ENCODE measurements at regions not wholly inside any gene's neighbourhood (a gene's known extent, or its start where the extent isn't known, plus 50 kb on each side); places are given as distances from the start of the nearest gene placed in this dataset.

DNA sequence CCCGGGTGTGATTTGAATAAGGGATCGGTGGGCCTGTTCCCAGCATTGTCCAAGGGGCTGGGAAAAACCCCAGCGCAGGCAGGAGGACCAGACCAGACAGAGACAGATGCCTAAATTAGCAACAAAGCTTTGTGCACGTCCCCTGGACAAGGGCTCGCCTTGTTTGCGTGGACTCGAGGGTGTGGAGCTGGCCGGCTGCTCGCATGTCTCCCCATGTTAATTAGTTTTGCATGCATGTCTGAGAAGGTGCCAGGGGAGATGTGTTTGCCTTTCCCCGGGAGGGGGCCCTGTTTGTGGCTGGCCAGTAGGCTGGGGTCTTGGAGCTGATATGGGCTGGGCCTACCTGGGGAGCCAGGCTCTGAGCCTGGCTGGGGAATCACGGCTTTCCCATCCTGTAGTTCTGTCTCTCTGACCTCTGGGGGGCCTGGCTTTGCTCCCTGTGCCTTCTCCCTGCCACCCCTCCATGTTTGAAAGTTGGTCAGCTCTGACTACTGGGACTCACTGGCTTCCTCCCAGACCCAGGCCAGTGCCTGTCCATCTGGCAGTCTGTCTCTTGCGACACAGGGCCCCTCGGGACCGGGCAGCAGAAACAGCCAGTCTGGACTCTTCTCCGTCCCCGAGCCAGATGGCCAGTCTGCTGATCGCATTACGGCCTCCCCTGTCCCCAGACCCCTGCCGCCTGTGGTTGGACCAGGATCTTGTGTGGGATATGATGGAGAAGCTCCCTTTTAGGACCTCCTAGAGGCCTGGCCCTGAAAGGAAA lies 55.4 kb upstream of the POLG start:
- no peak overlapping the region for H3K27ac ChIP-seq (ENCODE audit: low read depth in 1 of 2, low read length in 1 of 2)
- no peaks in the 10 kb centered on the region for H3K36me3 ChIP-seq (ENCODE audit: control insufficient read depth in 4 of 4, insufficient read depth in 4 of 4, low read length in 4 of 4)
- ATAC-seq (ENCODE audit: insufficient read depth, low FRiP score) (no peak), DNase-seq (no peak)
- no peak overlapping the region for H3K9ac ChIP-seq (ENCODE audit: insufficient read depth in 1 of 2, low read length in 2 of 2)
- H3K4me3 ChIP-seq, result no peak overlapping the region
- H3K4me1 ChIP-seq (ENCODE audit: control insufficient read depth in 5 of 5, insufficient read depth in 5 of 5, low read length in 5 of 5), result no peaks in the 10 kb centered on the region
- WGBS, 2 donors, result 73 to 74% methylated on average over 19 of the region's 19 CpGs
- TF ChIP-seq, protein P1, sequence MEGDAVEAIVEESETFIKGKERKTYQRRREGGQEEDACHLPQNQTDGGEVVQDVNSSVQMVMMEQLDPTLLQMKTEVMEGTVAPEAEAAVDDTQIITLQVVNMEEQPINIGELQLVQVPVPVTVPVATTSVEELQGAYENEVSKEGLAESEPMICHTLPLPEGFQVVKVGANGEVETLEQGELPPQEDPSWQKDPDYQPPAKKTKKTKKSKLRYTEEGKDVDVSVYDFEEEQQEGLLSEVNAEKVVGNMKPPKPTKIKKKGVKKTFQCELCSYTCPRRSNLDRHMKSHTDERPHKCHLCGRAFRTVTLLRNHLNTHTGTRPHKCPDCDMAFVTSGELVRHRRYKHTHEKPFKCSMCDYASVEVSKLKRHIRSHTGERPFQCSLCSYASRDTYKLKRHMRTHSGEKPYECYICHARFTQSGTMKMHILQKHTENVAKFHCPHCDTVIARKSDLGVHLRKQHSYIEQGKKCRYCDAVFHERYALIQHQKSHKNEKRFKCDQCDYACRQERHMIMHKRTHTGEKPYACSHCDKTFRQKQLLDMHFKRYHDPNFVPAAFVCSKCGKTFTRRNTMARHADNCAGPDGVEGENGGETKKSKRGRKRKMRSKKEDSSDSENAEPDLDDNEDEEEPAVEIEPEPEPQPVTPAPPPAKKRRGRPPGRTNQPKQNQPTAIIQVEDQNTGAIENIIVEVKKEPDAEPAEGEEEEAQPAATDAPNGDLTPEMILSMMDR (IDR thresholded peaks at IDR 0.05; ENCODE audit: control extremely low read depth, extremely low read depth), result no peak
- H3K27me3 ChIP-seq (ENCODE audit: control insufficient read depth in 3 of 3, insufficient read depth in 3 of 3, low read length in 2 of 3), result peaks cover 0 to 7% (median 0%) of the 10 kb centered on the region in 3 donors
- no peaks in the 10 kb centered on the region for H3K9me3 ChIP-seq (ENCODE audit: control insufficient read depth in 4 of 4, insufficient read depth in 3 of 4, low read length in 3 of 4)

DNA sequence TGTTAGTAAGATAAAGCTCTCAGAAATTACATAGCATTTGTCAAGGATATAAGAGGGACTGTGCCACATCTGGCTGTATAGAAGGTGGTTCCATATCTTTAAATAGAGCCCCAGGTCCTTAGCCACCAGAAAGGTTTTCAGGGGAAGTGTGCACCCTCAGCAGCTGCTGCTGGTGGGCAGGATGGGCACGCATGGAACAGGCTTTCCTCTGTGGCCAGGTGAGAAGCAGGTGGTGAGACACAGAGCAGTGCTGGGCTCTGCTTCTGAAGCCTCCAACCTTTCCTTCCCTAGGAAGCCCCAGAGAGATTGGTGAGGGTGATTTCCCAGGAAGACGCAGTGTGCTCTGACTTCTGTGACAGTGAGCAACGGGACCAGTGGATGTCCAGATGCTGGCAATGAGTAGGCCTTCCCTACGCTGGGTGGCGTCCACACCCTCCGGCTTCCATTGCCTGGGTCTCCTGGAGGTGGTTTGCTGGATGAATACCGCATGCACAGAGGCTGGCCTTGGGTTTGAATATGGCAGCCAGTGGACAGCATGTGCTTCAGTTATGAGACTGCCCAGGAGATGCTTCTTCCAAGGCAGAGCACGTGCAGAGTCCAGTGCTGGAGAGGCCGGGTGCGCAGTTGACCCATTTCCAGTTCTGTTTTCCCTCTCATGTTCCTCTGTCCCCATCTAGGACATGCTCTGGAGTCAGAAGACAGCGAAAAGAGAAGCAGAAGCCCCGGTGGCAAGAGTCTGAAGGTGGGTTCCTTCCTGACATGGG lies 52.7 kb upstream of the POLG start:
- Histone ChIP-seq H3K4me3 (no peak overlapping the region), H3K27me3 (ENCODE audit: control insufficient read depth in 3 of 3, insufficient read depth in 3 of 3, low read length in 2 of 3) (peaks cover 0 to 9% (median 0%) of the 10 kb centered on the region in 3 donors), H3K27ac (ENCODE audit: low read depth in 1 of 2, low read length in 1 of 2) (no peak overlapping the region), H3K9me3 (ENCODE audit: control insufficient read depth in 4 of 4, insufficient read depth in 3 of 4, low read length in 3 of 4) (peaks cover 0 to 2% (median 0%) of the 10 kb centered on the region in 4 donors), H3K9ac (ENCODE audit: insufficient read depth in 1 of 2, low read length in 2 of 2) (no peak overlapping the region), H3K4me1 (ENCODE audit: control insufficient read depth in 5 of 5, insufficient read depth in 5 of 5, low read length in 5 of 5) (peaks cover 0 to 17% (median 8%) of the 10 kb centered on the region in 5 donors), H3K36me3 (ENCODE audit: control insufficient read depth in 4 of 4, insufficient read depth in 4 of 4, low read length in 4 of 4) (no peaks in the 10 kb centered on the region)
- DNase-seq (no peak), ATAC-seq (ENCODE audit: insufficient read depth, low FRiP score) (no peak)
- TF ChIP-seq, protein P1 (IDR thresholded peaks at IDR 0.05; ENCODE audit: control extremely low read depth, extremely low read depth), result no peak
- WGBS, 2 donors, result 82 to 84% methylated on average over 12 of the region's 12 CpGs

DNA sequence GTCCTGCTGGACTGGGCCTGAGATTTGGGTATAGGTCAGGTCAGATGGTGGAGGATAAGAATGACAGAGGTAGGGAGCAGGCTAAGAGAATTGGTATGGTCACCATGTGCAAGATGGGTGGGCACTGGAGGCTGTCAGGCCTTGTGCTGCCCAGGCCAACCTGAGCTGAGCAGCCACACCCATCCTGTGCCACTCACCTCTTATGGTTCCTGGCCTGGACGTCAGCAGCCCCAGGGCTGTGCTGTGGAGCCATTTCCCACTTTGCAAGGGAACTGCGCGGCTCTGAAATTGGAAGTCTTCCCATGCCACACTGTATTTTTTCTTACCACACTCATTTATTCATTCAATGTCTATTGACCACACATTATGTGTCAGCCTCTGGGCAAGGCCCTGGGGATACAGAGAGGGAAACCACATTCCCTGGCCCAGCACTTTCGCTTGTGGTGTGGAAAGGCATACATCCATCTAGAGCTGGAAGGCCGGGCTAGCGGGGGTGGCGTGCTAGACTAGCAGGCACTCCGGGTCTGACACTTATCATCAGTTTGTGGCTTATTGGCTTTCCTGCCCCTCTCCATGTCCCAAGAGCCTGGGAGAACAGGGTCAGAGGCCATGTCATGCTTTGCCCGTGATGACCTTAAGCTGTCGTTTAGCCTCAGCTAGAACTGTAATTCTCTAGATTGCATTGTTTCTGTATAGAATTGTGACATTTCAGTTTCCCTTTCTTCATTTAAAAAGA lies 51.1 kb upstream of the POLG start:
- Histone ChIP-seq H3K4me3 (no peak overlapping the region), H3K27ac (ENCODE audit: low read depth in 1 of 2, low read length in 1 of 2) (no peak overlapping the region), H3K9me3 (ENCODE audit: control insufficient read depth in 4 of 4, insufficient read depth in 3 of 4, low read length in 3 of 4) (peaks cover 0 to 2% (median 0%) of the 10 kb centered on the region in 4 donors), H3K4me1 (ENCODE audit: control insufficient read depth in 5 of 5, insufficient read depth in 5 of 5, low read length in 5 of 5) (peaks cover 0 to 17% (median 8%) of the 10 kb centered on the region in 5 donors), H3K27me3 (ENCODE audit: control insufficient read depth in 3 of 3, insufficient read depth in 3 of 3, low read length in 2 of 3) (peaks cover 0 to 23% (median 0%) of the 10 kb centered on the region in 3 donors), H3K36me3 (ENCODE audit: control insufficient read depth in 4 of 4, insufficient read depth in 4 of 4, low read length in 4 of 4) (no peaks in the 10 kb centered on the region), H3K9ac (ENCODE audit: insufficient read depth in 1 of 2, low read length in 2 of 2) (no peak overlapping the region)
- ATAC-seq (ENCODE audit: insufficient read depth, low FRiP score), result no peak
- no peak for DNase-seq
- TF ChIP-seq, protein P1 (IDR thresholded peaks at IDR 0.05; ENCODE audit: control extremely low read depth, extremely low read depth), result no peak
- WGBS, 2 donors, result 35 to 72% methylated on average over 10 of the region's 10 CpGs

Measured in lung (tissue), 11 donors.